ENCODE measurements at regions not wholly inside any gene's neighbourhood (a gene's known extent, or its start where the extent isn't known, plus 50 kb on each side); places are given as distances from the start of the nearest gene placed in this dataset.
"Not testable (repeated sequence)": the region's sequence is repeated elsewhere in the genome, so short reads cannot be mapped to it uniquely, and the experiment has no call there.

DNA sequence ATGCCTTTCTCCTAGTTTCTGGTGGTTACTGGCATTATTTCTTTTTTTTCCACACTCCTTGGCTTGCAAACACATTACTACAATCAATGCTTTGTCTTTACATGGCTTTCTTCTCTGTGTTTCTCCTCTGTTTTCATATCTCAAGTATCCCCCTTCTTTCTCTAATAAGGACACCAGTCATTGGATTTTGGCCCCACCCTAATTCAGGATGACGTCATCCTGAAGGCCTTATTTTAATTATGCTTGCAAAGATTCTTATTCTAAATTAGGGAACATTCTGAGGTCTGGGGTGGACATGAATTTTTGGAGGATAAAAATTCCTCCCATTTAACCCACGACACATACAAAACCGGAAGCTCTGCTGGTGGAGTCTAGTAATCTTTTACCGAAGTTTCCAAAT, 1556.6 kb downstream of the DPP10 start:
- Mint-ChIP-seq H3K36me3 (ENCODE audit: low read depth, unreplicated experiment) (no peaks in the 10 kb centered on the region), H3K4me3 (ENCODE audit: unreplicated experiment) (no peak overlapping the region), H3K27me3 (ENCODE audit: unreplicated experiment) (no peaks in the 10 kb centered on the region), H3K27ac (ENCODE audit: unreplicated experiment) (no peak overlapping the region), H3K4me1 (ENCODE audit: unreplicated experiment) (no peaks in the 10 kb centered on the region), H3K9me3 (ENCODE audit: unreplicated experiment) (no peaks in the 10 kb centered on the region)
- TF ChIP-seq, protein P1, sequence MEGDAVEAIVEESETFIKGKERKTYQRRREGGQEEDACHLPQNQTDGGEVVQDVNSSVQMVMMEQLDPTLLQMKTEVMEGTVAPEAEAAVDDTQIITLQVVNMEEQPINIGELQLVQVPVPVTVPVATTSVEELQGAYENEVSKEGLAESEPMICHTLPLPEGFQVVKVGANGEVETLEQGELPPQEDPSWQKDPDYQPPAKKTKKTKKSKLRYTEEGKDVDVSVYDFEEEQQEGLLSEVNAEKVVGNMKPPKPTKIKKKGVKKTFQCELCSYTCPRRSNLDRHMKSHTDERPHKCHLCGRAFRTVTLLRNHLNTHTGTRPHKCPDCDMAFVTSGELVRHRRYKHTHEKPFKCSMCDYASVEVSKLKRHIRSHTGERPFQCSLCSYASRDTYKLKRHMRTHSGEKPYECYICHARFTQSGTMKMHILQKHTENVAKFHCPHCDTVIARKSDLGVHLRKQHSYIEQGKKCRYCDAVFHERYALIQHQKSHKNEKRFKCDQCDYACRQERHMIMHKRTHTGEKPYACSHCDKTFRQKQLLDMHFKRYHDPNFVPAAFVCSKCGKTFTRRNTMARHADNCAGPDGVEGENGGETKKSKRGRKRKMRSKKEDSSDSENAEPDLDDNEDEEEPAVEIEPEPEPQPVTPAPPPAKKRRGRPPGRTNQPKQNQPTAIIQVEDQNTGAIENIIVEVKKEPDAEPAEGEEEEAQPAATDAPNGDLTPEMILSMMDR (IDR thresholded peaks at IDR 0.05; ENCODE audit: unreplicated experiment) = no peak
- DNase-seq (ENCODE audit: low spot score) = no peak

DNA sequence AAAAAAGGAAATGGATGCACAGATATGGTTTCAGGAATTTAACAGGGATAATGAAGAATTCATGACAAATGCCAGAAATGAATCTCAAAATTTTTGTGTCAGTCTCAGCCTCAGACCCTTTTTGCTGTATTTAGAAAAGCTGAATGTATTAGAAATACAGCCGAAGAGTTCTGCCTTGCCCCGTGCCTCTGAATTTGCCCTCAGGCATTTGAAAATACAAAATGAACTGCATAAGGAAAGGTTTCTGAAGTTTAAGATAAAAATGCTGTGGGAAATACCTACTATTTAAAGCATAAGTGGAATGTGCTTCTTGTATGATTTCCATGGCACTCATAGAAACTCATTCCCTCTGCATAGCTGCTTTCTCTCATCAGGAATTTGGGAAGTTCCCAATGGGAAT, 1580.6 kb downstream of the DPP10 start:
- no peaks in the 10 kb centered on the region for H3K9me3 Mint-ChIP-seq (ENCODE audit: unreplicated experiment)
- TF ChIP-seq, protein P1 (IDR thresholded peaks at IDR 0.05; ENCODE audit: unreplicated experiment) = no peak
- no peak overlapping the region for H3K27ac Mint-ChIP-seq (ENCODE audit: unreplicated experiment)
- H3K4me1 Mint-ChIP-seq (ENCODE audit: unreplicated experiment) = no peaks in the 10 kb centered on the region
- H3K36me3 Mint-ChIP-seq (ENCODE audit: low read depth, unreplicated experiment) = no peaks in the 10 kb centered on the region
- H3K27me3 Mint-ChIP-seq (ENCODE audit: unreplicated experiment) = no peaks in the 10 kb centered on the region
- H3K4me3 Mint-ChIP-seq (ENCODE audit: unreplicated experiment) = no peak overlapping the region
- no peak for DNase-seq (ENCODE audit: low spot score)

DNA sequence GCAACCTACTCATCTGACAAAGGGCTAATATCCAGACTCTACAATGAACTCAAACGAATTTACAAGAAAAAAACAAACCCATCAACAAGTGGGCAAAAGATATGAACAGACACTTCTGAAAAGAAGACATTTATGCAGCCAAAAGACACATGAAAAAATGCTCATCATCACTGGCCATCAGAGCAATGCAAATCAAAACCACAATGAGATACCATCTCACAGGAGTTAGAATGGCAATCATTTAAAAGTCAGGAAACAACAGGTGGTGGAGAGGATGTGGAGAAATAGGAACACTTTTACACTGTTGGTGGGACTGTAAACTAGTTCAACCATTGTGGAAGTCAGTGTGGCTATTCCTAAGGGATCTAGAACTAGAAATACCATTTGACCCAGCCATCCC, 1596.3 kb downstream of the DPP10 start:
- DNase-seq (ENCODE audit: low spot score); H3K36me3 Mint-ChIP-seq (ENCODE audit: low read depth, unreplicated experiment); H3K4me3 Mint-ChIP-seq (ENCODE audit: unreplicated experiment); H3K27me3 Mint-ChIP-seq (ENCODE audit: unreplicated experiment); H3K9me3 Mint-ChIP-seq (ENCODE audit: unreplicated experiment); H3K27ac Mint-ChIP-seq (ENCODE audit: unreplicated experiment); H3K4me1 Mint-ChIP-seq (ENCODE audit: unreplicated experiment): not testable (repeated sequence)

DNA sequence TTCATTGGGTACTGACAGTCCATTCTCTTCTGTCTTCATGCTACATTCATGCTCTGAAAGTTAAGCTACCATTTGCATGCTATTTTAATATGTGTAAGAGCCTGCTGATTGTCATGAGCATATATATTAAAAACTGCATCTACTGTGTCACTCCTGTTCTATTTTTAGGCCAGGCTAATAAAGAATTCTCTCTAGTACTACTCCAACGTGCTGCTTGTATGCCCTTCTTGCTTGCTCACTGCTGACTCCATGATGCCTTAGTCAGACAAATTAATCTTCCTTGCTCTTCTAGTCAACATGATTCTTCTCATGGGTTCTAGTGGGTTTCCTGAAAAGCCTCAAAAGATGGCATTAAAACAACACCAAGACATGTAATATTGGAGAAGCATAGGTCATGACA, 1600.1 kb downstream of the DPP10 start:
- no peak for DNase-seq (ENCODE audit: low spot score)
- TF ChIP-seq, protein P1 (IDR thresholded peaks at IDR 0.05; ENCODE audit: unreplicated experiment) = no peak
- Mint-ChIP-seq H3K27me3 (ENCODE audit: unreplicated experiment) (no peaks in the 10 kb centered on the region), H3K4me1 (ENCODE audit: unreplicated experiment) (no peaks in the 10 kb centered on the region), H3K9me3 (ENCODE audit: unreplicated experiment) (no peaks in the 10 kb centered on the region), H3K4me3 (ENCODE audit: unreplicated experiment) (no peak overlapping the region), H3K27ac (ENCODE audit: unreplicated experiment) (no peak overlapping the region), H3K36me3 (ENCODE audit: low read depth, unreplicated experiment) (no peaks in the 10 kb centered on the region)

DNA sequence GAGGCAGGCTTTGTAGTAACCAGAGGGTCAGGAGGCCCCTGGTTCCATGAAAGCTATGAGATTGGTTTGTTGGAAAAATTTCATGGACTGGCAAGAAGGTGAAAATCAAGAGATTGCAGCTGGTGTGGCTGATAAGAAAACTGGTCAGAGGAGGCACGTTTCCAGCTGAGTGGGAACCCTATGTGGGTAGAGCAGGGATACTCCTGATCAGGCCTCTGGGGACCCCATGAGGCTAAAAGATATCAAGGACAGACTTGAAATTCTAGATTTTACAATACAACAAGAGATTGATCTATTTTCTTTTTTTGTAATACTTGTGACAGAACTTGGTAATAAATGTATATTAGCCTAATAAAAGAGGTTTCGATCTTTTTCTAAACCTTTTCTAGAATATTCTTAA, 1615.1 kb downstream of the DPP10 start:
- H3K4me3 Mint-ChIP-seq (ENCODE audit: unreplicated experiment) = no peak overlapping the region

More for the DNA sequence above, 1615.1 kb downstream of the DPP10 start:
- no peak overlapping the region for H3K27ac Mint-ChIP-seq (ENCODE audit: unreplicated experiment)
- H3K9me3 Mint-ChIP-seq (ENCODE audit: unreplicated experiment) = no peaks in the 10 kb centered on the region
- DNase-seq (ENCODE audit: low spot score) = no peak
- H3K36me3 Mint-ChIP-seq (ENCODE audit: low read depth, unreplicated experiment) = no peaks in the 10 kb centered on the region
- H3K4me1 Mint-ChIP-seq (ENCODE audit: unreplicated experiment) = no peaks in the 10 kb centered on the region
- H3K27me3 Mint-ChIP-seq (ENCODE audit: unreplicated experiment) = no peaks in the 10 kb centered on the region
- TF ChIP-seq, protein P1 (IDR thresholded peaks at IDR 0.05; ENCODE audit: unreplicated experiment) = no peak

All from endothelial cell (in vitro differentiated cells).